GM21390 (cell line): ENCODE measurements at regions not wholly inside any gene's neighbourhood (a gene's known extent, or its start where the extent isn't known, plus 50 kb on each side); places are given as distances from the start of the nearest gene placed in this dataset.

Source experiments
- ATAC-seq: cut with Tn5 transposase; IDR thresholded peaks from one replicate; pipeline ENCODE4 v1.9.1; 2021; ENCODE audit not compliant: unreplicated experiment

GRCh38 chr6:67292169-67292568, 1342.9 kb upstream of the ADGRB3 start:
- ATAC-seq: no peak

GRCh38 chr6:67287566-67287965, 1347.5 kb upstream of the ADGRB3 start:
- no peak for ATAC-seq

GRCh38 chr6:67285770-67286495, 1349.1 kb upstream of the ADGRB3 start:
- no peak for ATAC-seq

- ATAC-seq: no peak
Measured at GRCh38 chr6:67277312-67277711, 1357.8 kb upstream of the ADGRB3 start.

- ATAC-seq: no peak
Measured at GRCh38 chr6:67265996-67266921, 1368.8 kb upstream of the ADGRB3 start.

GRCh38 chr6:67252663-67253062, 1382.4 kb upstream of the ADGRB3 start:
- ATAC-seq: no peak

GRCh38 chr6:67248077-67248476, 1387.0 kb upstream of the ADGRB3 start:
- ATAC-seq: no peak

- ATAC-seq: no peak
Measured at GRCh38 chr6:67244037-67244436, 1391.0 kb upstream of the ADGRB3 start.

GRCh38 chr6:67237277-67237676, 1397.8 kb upstream of the ADGRB3 start:
- no peak for ATAC-seq

- no peak for ATAC-seq
Measured at GRCh38 chr6:67231092-67231491, 1404.0 kb upstream of the ADGRB3 start.

- ATAC-seq: no peak
Measured at GRCh38 chr6:67224989-67225388, 1410.1 kb upstream of the ADGRB3 start.

- no peak for ATAC-seq
Measured at GRCh38 chr6:67221226-67221625, 1413.9 kb upstream of the ADGRB3 start.

GRCh38 chr6:67219346-67219745, 1415.7 kb upstream of the ADGRB3 start:
- ATAC-seq: no peak

GRCh38 chr6:67212584-67212983, 1422.5 kb upstream of the ADGRB3 start:
- ATAC-seq: no peak

GRCh38 chr6:67210450-67210849, 1424.6 kb upstream of the ADGRB3 start:
- no peak for ATAC-seq

- ATAC-seq: no peak
Measured at GRCh38 chr6:67201563-67201962, 1433.5 kb upstream of the ADGRB3 start.

- ATAC-seq: no peak
Measured at GRCh38 chr6:67200626-67201403, 1434.3 kb upstream of the ADGRB3 start.

- ATAC-seq: no peak
Measured at GRCh38 chr6:67199425-67199824, 1435.7 kb upstream of the ADGRB3 start.

- no peak for ATAC-seq
Measured at GRCh38 chr6:67190733-67191132, 1444.3 kb upstream of the ADGRB3 start.

GRCh38 chr6:67184405-67184804, 1450.7 kb upstream of the ADGRB3 start:
- ATAC-seq: no peak

GRCh38 chr6:67175101-67175500, 1460.0 kb upstream of the ADGRB3 start:
- ATAC-seq: no peak
